HepG2 (cell line): ENCODE measurements at regions not wholly inside any gene's neighbourhood (a gene's known extent, or its start where the extent isn't known, plus 50 kb on each side); places are given as distances from the start of the nearest gene placed in this dataset.

Experiments used
- ATAC-seq: fragments of 200-7000 bp; cut with Tn5 transposase; 3 replicates; pipeline ENCODE4 v1.9.1; 2020; ENCODE audit warnings: mild to moderate bottlenecking, moderate library complexity
- BruUV-seq: library from RNA; stranded (reverse); fragments of 400-500 nt; replicated peaks from 2 replicates; lab custom pipeline; 2021; lab: Mats Ljungman, UMichigan
- CTCF ChIA-PET: fragments of 300-600 bp; formaldehyde crosslinking; extraction: SDS; loops from one replicate; lab custom pipeline; 2021; ENCODE audit warnings: low total read pairs, inconsistent platforms, low intra/inter-chr PET ratio; lab: Yijun Ruan, JAX
- POLR2A ChIA-PET: fragments of 350-600 bp; sonication (Branson Sonifier 250); formaldehyde crosslinking; loops from one replicate; lab custom pipeline; 2020; ENCODE audit warnings: antibody characterized with exemption, inconsistent platforms; lab: Yijun Ruan, JAX
- DNase-seq: peaks from one replicate; pipeline ENCODE4 v3.0.0-alpha.2; 2015; ENCODE audit warnings: low spot score
- FAIRE-seq: peaks from 3 replicates; lab custom pipeline; 2011; peaks lifted over from hg19 to GRCh38; lab: Jason Lieb, UNC
- H2AFZ ChIP-seq: one replicate; pipeline ENCODE4 v1.6.1; 2011; ENCODE audit warnings: low read length, inconsistent platforms
- H3K27ac ChIP-seq: fragments of 300-600 bp; 3 replicates; pipeline ENCODE4 v1.8.0; 2011; ENCODE audit warnings: mixed run types, mild to moderate bottlenecking, mixed read lengths, low read length, inconsistent platforms; ENCODE audit not compliant: insufficient read depth; ENCODE audit errors: extremely low read length
- H3K27me3 ChIP-seq, 2 experiments: fragments of 200-600 bp in 1 of 2; 2 replicates in 1 of 2; 3 replicates in 1 of 2; pipeline versions ENCODE4 v1.6.0 to v1.8.0; 2011; ENCODE audit warnings: low read length in 2 of 2, mild to moderate bottlenecking in 2 of 2, moderate library complexity in 2 of 2, inconsistent platforms in 1 of 2; ENCODE audit not compliant: insufficient read depth in 2 of 2, control insufficient read depth in 1 of 2
- H3K36me3 ChIP-seq, 2 experiments: fragments of 200-600 bp in 1 of 2; replicated peaks in 1 of 2; 2 replicates in 1 of 2; 3 replicates in 1 of 2; pipeline versions ENCODE4 v1.5.1 to v1.8.0; 2011; ENCODE audit warnings: low read length in 2 of 2, inconsistent platforms in 1 of 2; ENCODE audit not compliant: insufficient read depth in 2 of 2, control insufficient read depth in 1 of 2
- H3K4me1 ChIP-seq: 2 replicates; pipeline ENCODE4 v1.5.1; 2012; ENCODE audit warnings: low read length, inconsistent platforms; ENCODE audit not compliant: insufficient read depth
- H3K4me2 ChIP-seq: 2 replicates; pipeline ENCODE4 v1.6.0; 2011; ENCODE audit warnings: low read depth, low read length, inconsistent platforms
- H3K4me3 ChIP-seq, 3 experiments: fragments of 200-600 bp in 1 of 3; sonication (generic), shearing (Covaris generic) in 1 of 3; replicated peaks in 1 of 3; 2 replicates each; pipeline ENCODE4 v1.5.1; 2011 to 2016; ENCODE audit warnings: low read length in 3 of 3, inconsistent platforms in 2 of 3, low read depth in 2 of 3, mild to moderate bottlenecking in 2 of 3, control low read depth in 1 of 3, mixed read lengths in 1 of 3; ENCODE audit not compliant: insufficient read depth in 1 of 3
- H3K79me2 ChIP-seq: one replicate; pipeline ENCODE4 v1.6.1; 2011; ENCODE audit warnings: low read length, inconsistent platforms; ENCODE audit not compliant: insufficient read depth
- H3K9ac ChIP-seq: 2 replicates; pipeline ENCODE4 v1.6.0; 2011; ENCODE audit warnings: mild to moderate bottlenecking, low read depth, low read length, inconsistent platforms; ENCODE audit not compliant: insufficient read depth
- H3K9me3 ChIP-seq: 2 replicates; pipeline ENCODE4 v1.5.1; 2012; ENCODE audit warnings: mild to moderate bottlenecking, low read length
- H4K20me1 ChIP-seq: 2 replicates; pipeline ENCODE4 v1.6.0; 2011; ENCODE audit warnings: inconsistent platforms, mild to moderate bottlenecking, low read length, moderate library complexity; ENCODE audit not compliant: insufficient read depth
- ISL2 ChIP-seq: sonication (generic); formaldehyde crosslinking; IDR thresholded peaks from 2 replicates; pipeline ENCODE4 v1.5.0; 2020; ENCODE audit warnings: missing genetic modification reagents
- PAF1 ChIP-seq: IDR thresholded peaks from 2 replicates; pipeline ENCODE4 v1.6.1; 2016; ENCODE audit warnings: missing genetic modification reagents, missing compliant biosample characterization
- POLR2AphosphoS5 ChIP-seq: IDR thresholded peaks from 2 replicates; pipeline ENCODE4 v1.6.1; 2012; ENCODE audit warnings: low read depth, low read length
- SOX5 ChIP-seq: IDR thresholded peaks from 2 replicates; pipeline ENCODE4 v1.6.1; 2016; ENCODE audit warnings: borderline replicate concordance
- TFAP4 ChIP-seq: sonication (generic); IDR thresholded peaks from 2 replicates; pipeline ENCODE4 v1.6.1; 2016; ENCODE audit warnings: low read depth, borderline replicate concordance
- ZNF296 ChIP-seq: sonication (generic); formaldehyde crosslinking; conservative IDR thresholded peaks from 2 replicates; pipeline ENCODE4 v1.5.0; 2020; ENCODE audit warnings: mild to moderate bottlenecking, missing genetic modification reagents
- ZNF784 ChIP-seq: sonication (generic); formaldehyde crosslinking; IDR thresholded peaks from 2 replicates; pipeline ENCODE4 v1.5.1; 2020; ENCODE audit warnings: missing genetic modification reagents, mild to moderate bottlenecking, borderline replicate concordance
- WGBS: methylation state at CpG from one replicate; pipeline ENCODE4 v1.1.6; 2017; ENCODE audit warnings: low lambda C conversion rate; 5-methylcytosine and 5-hydroxymethylcytosine counted together
- in situ Hi-C: cut with HindIII; loops from 2 replicates; pipeline ENCODE4 v1.10.0; 2017; ENCODE audit warnings: low pct_unique_long_range_greater_than_20kb; ENCODE audit not compliant: extremely low pct_ligation_motif_present
- intact Hi-C: fragments of 100-400 bp; cut with micrococcal nuclease; formaldehyde crosslinking; loops from one replicate; pipeline ENCODE4 v1.10.0; 2022; ENCODE audit not compliant: unreplicated experiment
- TF ChIP-seq, protein P1 (sequence below): sonication (generic); formaldehyde crosslinking; IDR thresholded peaks from 2 replicates; pipeline ENCODE4 v1.8.1; 2022; ENCODE audit warnings: low read depth, mild to moderate bottlenecking, missing genetic modification reagents
- TF ChIP-seq, protein P2 (sequence below): sonication (generic); formaldehyde crosslinking; IDR thresholded peaks from 2 replicates; pipeline ENCODE4 v1.5.0; 2020; ENCODE audit warnings: mild to moderate bottlenecking, missing genetic modification reagents, borderline replicate concordance

GRCh38 chr21:22311741-22312462, 1313.7 kb downstream of the NCAM2 start:
- Histone ChIP-seq H2AFZ (no peak overlapping the region), H3K9me3 (peaks cover 84% of the 10 kb centered on the region), H3K27me3 (no peaks in the 10 kb centered on the region), H3K4me2 (no peak overlapping the region), H3K79me2 (no peaks in the 10 kb centered on the region), H3K27ac (no peak overlapping the region), H3K4me3 (no peak overlapping the region), H4K20me1 (no peaks in the 10 kb centered on the region), H3K9ac (no peak overlapping the region), H3K36me3 (no peaks in the 10 kb centered on the region), H3K4me1 (no peaks in the 10 kb centered on the region)
- DNase-seq (no peak), ATAC-seq (no peak), FAIRE-seq (no peak)
- POLR2A ChIA-PET: no interaction called here
- in situ Hi-C loops: no loop called here
- 8% methylated on average over 2 of the region's 2 CpGs for WGBS
- CTCF ChIA-PET: no interaction called here
- no TSS peak for BruUV-seq
- intact Hi-C loops: no loop called here
- no peak for TF ChIP-seq ZNF784 (CRISPR knock-in tag)
- no peak for TF ChIP-seq SOX5 (CRISPR knock-in tag)
- no peak for TF ChIP-seq POLR2AphosphoS5
- no peak for TF ChIP-seq ISL2
- TF ChIP-seq, protein P1, sequence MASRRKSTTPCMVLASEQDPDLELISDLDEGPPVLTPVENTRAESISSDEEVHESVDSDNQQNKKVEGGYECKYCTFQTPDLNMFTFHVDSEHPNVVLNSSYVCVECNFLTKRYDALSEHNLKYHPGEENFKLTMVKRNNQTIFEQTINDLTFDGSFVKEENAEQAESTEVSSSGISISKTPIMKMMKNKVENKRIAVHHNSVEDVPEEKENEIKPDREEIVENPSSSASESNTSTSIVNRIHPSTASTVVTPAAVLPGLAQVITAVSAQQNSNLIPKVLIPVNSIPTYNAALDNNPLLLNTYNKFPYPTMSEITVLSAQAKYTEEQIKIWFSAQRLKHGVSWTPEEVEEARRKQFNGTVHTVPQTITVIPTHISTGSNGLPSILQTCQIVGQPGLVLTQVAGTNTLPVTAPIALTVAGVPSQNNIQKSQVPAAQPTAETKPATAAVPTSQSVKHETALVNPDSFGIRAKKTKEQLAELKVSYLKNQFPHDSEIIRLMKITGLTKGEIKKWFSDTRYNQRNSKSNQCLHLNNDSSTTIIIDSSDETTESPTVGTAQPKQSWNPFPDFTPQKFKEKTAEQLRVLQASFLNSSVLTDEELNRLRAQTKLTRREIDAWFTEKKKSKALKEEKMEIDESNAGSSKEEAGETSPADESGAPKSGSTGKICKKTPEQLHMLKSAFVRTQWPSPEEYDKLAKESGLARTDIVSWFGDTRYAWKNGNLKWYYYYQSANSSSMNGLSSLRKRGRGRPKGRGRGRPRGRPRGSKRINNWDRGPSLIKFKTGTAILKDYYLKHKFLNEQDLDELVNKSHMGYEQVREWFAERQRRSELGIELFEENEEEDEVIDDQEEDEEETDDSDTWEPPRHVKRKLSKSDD: no peak
- TF ChIP-seq, protein P2, sequence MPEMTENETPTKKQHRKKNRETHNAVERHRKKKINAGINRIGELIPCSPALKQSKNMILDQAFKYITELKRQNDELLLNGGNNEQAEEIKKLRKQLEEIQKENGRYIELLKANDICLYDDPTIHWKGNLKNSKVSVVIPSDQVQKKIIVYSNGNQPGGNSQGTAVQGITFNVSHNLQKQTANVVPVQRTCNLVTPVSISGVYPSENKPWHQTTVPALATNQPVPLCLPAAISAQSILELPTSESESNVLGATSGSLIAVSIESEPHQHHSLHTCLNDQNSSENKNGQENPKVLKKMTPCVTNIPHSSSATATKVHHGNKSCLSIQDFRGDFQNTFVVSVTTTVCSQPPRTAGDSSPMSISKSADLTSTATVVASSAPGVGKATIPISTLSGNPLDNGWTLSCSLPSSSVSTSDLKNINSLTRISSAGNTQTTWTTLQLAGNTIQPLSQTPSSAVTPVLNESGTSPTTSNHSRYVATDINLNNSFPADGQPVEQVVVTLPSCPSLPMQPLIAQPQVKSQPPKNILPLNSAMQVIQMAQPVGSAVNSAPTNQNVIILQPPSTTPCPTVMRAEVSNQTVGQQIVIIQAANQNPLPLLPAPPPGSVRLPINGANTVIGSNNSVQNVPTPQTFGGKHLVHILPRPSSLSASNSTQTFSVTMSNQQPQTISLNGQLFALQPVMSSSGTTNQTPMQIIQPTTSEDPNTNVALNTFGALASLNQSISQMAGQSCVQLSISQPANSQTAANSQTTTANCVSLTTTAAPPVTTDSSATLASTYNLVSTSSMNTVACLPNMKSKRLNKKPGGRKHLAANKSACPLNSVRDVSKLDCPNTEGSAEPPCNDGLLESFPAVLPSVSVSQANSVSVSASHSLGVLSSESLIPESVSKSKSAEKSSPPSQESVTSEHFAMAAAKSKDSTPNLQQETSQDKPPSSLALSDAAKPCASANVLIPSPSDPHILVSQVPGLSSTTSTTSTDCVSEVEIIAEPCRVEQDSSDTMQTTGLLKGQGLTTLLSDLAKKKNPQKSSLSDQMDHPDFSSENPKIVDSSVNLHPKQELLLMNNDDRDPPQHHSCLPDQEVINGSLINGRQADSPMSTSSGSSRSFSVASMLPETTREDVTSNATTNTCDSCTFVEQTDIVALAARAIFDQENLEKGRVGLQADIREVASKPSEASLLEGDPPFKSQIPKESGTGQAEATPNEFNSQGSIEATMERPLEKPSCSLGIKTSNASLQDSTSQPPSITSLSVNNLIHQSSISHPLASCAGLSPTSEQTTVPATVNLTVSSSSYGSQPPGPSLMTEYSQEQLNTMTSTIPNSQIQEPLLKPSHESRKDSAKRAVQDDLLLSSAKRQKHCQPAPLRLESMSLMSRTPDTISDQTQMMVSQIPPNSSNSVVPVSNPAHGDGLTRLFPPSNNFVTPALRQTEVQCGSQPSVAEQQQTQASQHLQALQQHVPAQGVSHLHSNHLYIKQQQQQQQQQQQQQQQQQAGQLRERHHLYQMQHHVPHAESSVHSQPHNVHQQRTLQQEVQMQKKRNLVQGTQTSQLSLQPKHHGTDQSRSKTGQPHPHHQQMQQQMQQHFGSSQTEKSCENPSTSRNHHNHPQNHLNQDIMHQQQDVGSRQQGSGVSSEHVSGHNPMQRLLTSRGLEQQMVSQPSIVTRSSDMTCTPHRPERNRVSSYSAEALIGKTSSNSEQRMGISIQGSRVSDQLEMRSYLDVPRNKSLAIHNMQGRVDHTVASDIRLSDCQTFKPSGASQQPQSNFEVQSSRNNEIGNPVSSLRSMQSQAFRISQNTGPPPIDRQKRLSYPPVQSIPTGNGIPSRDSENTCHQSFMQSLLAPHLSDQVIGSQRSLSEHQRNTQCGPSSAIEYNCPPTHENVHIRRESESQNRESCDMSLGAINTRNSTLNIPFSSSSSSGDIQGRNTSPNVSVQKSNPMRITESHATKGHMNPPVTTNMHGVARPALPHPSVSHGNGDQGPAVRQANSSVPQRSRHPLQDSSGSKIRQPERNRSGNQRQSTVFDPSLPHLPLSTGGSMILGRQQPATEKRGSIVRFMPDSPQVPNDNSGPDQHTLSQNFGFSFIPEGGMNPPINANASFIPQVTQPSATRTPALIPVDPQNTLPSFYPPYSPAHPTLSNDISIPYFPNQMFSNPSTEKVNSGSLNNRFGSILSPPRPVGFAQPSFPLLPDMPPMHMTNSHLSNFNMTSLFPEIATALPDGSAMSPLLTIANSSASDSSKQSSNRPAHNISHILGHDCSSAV: no peak
- TF ChIP-seq ZNF296 (CRISPR knock-in tag): no peak
- no peak for TF ChIP-seq PAF1 (CRISPR knock-in tag)
- TF ChIP-seq TFAP4: no peak
